T47D (cell line): ENCODE measurements at regions not wholly inside any gene's neighbourhood (a gene's known extent, or its start where the extent isn't known, plus 50 kb on each side); places are given as distances from the start of the nearest gene placed in this dataset.

ENCODE experiments used
- DNase-seq, 2 experiments: peaks; one replicate each; pipeline versions ENCODE4 v3.0.0 to v3.0.0-alpha.2; 2011 to 2012; ENCODE audit warnings: low read depth in 1 of 2, low spot score in 1 of 2
- JUND ChIP-seq: IDR thresholded peaks from 2 replicates; pipeline ENCODE4 v1.6.1; 2012; ENCODE audit warnings: low read depth
- in situ Hi-C: cut with HindIII; loops from 2 replicates; pipeline ENCODE4 v1.10.0; 2016; ENCODE audit warnings: low sequenced_read_pairs, low pct_unique_long_range_greater_than_20kb

- in situ Hi-C loops = no loop called here
- DNase-seq = no peak
- TF ChIP-seq JUND = no peak
Measured at GRCh38 chr3:194224471-194225417, 88.8 kb downstream of the HES1 start.

GRCh38 chr3:194225418-194225812 is 89.5 kb downstream of the HES1 start:
- TF ChIP-seq JUND = no peak
- DNase-seq = no peak
- in situ Hi-C loops = no loop called here

- no peak for DNase-seq
- no peak for TF ChIP-seq JUND
- in situ Hi-C loops = no loop called here
Measured at GRCh38 chr3:194225988-194226663, 90.2 kb downstream of the HES1 start.

GRCh38 chr3:194231929-194232832 is 96.2 kb downstream of the HES1 start:
- in situ Hi-C loops = no loop called here

GRCh38 chr3:194233150-194233549 is 97.2 kb downstream of the HES1 start:
- in situ Hi-C loops = no loop called here
- TF ChIP-seq JUND = no peak
- no peak for DNase-seq

More at GRCh38 chr3:194231929-194232832, 96.2 kb downstream of the HES1 start:
- TF ChIP-seq JUND = no peak
- peak in 1 of 2 experiments; percentile 86 for DNase-seq

GRCh38 chr3:194235160-194235559 is 99.2 kb downstream of the HES1 start:
- DNase-seq = no peak
- in situ Hi-C loops = no loop called here

GRCh38 chr3:194237110-194237509 is 101.2 kb downstream of the HES1 start:
- TF ChIP-seq JUND = no peak
- in situ Hi-C loops = no loop called here
- no peak for DNase-seq

More at GRCh38 chr3:194235160-194235559, 99.2 kb downstream of the HES1 start:
- no peak for TF ChIP-seq JUND

GRCh38 chr3:194240766-194241165 is 104.8 kb downstream of the HES1 start:
- no peak for TF ChIP-seq JUND
- in situ Hi-C loops = no loop called here

GRCh38 chr3:194243172-194243837 is 107.4 kb downstream of the HES1 start:
- no peak for TF ChIP-seq JUND
- DNase-seq = peak in 1 of 2 experiments; percentile 57
- in situ Hi-C loops = no loop called here

More at GRCh38 chr3:194240766-194241165, 104.8 kb downstream of the HES1 start:
- DNase-seq = no peak

- in situ Hi-C loops = no loop called here
- no peak for DNase-seq
- no peak for TF ChIP-seq JUND
Measured at GRCh38 chr3:194244167-194244566, 107.0 kb downstream of the CPN2 start.

- in situ Hi-C loops = no loop called here
- DNase-seq = no peak
- TF ChIP-seq JUND = no peak
Measured at GRCh38 chr3:194245474-194245873, 105.7 kb downstream of the CPN2 start.
